Small intestine (tissue), 7 donors: ENCODE measurements at regions not wholly inside any gene's neighbourhood (a gene's known extent, or its start where the extent isn't known, plus 50 kb on each side); places are given as distances from the start of the nearest gene placed in this dataset.
A peak's percentile ranks its signal among the peaks of the same experiment; 100 is the strongest.

Source experiments
- DNase-seq, 2 donors: peaks; one replicate each; pipeline versions ENCODE4 v3.0.0 to v3.0.0-alpha.2; 2013
- FAIRE-seq: peaks from 2 replicates; lab custom pipeline; 2012; peaks lifted over from hg19 to GRCh38; lab: Jason Lieb, UNC
- H3K27ac ChIP-seq, 3 donors: one replicate each; pipeline ENCODE4 v1.5.1; 2013; ENCODE audit warnings: low read length in 2 of 3, mild to moderate bottlenecking in 2 of 3, control low read depth in 1 of 3, inconsistent platforms in 1 of 3, low read depth in 1 of 3, moderate library complexity in 1 of 3
- H3K27me3 ChIP-seq, 3 donors: one replicate each; pipeline ENCODE4 v1.6.1; 2013; ENCODE audit warnings: low read length in 3 of 3, inconsistent platforms in 1 of 3; ENCODE audit not compliant: control insufficient read depth in 3 of 3, insufficient read depth in 3 of 3
- H3K36me3 ChIP-seq, 3 donors: one replicate each; pipeline ENCODE4 v1.6.1; 2013; ENCODE audit warnings: low read length in 3 of 3, inconsistent platforms in 1 of 3, low read depth in 1 of 3, mild to moderate bottlenecking in 1 of 3, moderate library complexity in 1 of 3; ENCODE audit not compliant: control insufficient read depth in 3 of 3, insufficient read depth in 2 of 3
- H3K4me1 ChIP-seq, 3 donors: one replicate each; pipeline ENCODE4 v1.6.1; 2013; ENCODE audit warnings: low read length in 2 of 3, inconsistent platforms in 1 of 3, low read depth in 1 of 3, mild to moderate bottlenecking in 1 of 3, moderate library complexity in 1 of 3; ENCODE audit not compliant: control insufficient read depth in 3 of 3, insufficient read depth in 2 of 3
- H3K4me3 ChIP-seq, 3 donors: one replicate each; pipeline ENCODE4 v1.5.1; 2013; ENCODE audit warnings: low read length in 3 of 3, control low read depth in 1 of 3, inconsistent platforms in 1 of 3, low read depth in 1 of 3, mild to moderate bottlenecking in 1 of 3, moderate library complexity in 1 of 3
- H3K9me3 ChIP-seq, 2 donors: one replicate each; pipeline ENCODE4 v1.6.1; 2013; ENCODE audit warnings: low read depth in 1 of 2, low read length in 1 of 2; ENCODE audit not compliant: control insufficient read depth in 2 of 2, insufficient read depth in 1 of 2
- WGBS, 3 donors: extraction: QIAGEN DNeasy Blood & Tissue Kit; methylation state at CpG; one replicate each; pipeline ENCODE4 v1.1.7; 2013; 5-methylcytosine and 5-hydroxymethylcytosine counted together
- donor health status: healthy with polysubstance abuse.
- donor health status: control.
- donor health status: control.
- donor health status: Bipolar disorder and iron deficiency.
- donor health status: healthy.

DNA sequence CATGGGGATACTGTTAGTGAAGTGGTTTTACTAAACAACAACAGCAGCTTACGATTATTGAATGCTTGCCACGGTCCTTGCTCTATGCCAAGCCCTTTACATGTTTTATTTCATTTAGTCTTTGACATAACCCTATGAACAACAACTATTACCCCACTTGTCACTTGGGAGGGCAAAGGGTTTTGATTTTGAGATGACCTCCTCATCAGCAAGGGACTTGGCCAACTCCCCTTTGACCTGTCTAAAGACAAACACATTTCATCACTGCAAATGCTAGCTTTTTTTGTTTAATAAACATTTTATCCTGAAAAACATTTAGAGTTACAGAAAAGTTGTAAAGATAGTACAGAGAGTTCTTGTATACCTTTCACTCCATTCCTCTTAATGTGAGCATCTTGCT lies 152.5 kb upstream of the WNT4 start:
- Histone ChIP-seq H3K4me1 (peaks cover 0 to 3% (median 0%) of the 10 kb centered on the region in 3 donors), H3K36me3 (no peaks in the 10 kb centered on the region), H3K9me3 (peaks cover 0 to 2% of the 10 kb centered on the region in 2 donors), H3K4me3 (no peak overlapping the region), H3K27ac (no peak overlapping the region), H3K27me3 (peaks cover 0 to 14% (median 2%) of the 10 kb centered on the region in 3 donors)
- FAIRE-seq (no peak), DNase-seq (no peak)
- 68 to 80% (median 69%) methylated on average over 2 of the region's 2 CpGs for WGBS, 3 donors

DNA sequence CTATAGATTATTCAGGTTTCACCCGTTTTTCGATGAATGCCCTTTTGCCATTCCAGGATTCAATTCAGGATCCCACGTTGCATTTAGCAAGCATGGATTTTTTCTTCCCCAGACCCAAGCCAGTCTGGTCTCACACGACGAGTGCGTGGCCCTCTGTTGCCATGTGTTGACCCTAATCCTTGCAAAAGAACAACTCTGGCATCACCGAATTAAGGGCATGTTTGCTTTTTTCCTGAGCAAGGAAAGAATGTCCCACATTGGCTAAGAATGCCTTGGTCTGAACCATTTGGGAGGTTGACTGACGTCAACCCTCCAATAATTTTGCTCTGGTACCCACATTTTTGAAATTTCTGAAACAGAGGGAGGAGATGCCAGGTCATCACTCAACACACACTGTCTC lies 153.0 kb upstream of the WNT4 start:
- FAIRE-seq (no peak), DNase-seq (no peak)
- no peaks in the 10 kb centered on the region for H3K36me3 ChIP-seq
- H3K27ac ChIP-seq = peak overlapping the region in 1 of 3 donors; percentile 3
- peaks cover 0 to 2% of the 10 kb centered on the region in 2 donors for H3K9me3 ChIP-seq
- H3K4me3 ChIP-seq = no peak overlapping the region
- H3K27me3 ChIP-seq = peaks cover 0 to 12% (median 2%) of the 10 kb centered on the region in 3 donors
- H3K4me1 ChIP-seq = peaks cover 0 to 3% (median 0%) of the 10 kb centered on the region in 3 donors
- 74 to 86% (median 83%) methylated on average over 8 of the region's 8 CpGs for WGBS, 3 donors

DNA sequence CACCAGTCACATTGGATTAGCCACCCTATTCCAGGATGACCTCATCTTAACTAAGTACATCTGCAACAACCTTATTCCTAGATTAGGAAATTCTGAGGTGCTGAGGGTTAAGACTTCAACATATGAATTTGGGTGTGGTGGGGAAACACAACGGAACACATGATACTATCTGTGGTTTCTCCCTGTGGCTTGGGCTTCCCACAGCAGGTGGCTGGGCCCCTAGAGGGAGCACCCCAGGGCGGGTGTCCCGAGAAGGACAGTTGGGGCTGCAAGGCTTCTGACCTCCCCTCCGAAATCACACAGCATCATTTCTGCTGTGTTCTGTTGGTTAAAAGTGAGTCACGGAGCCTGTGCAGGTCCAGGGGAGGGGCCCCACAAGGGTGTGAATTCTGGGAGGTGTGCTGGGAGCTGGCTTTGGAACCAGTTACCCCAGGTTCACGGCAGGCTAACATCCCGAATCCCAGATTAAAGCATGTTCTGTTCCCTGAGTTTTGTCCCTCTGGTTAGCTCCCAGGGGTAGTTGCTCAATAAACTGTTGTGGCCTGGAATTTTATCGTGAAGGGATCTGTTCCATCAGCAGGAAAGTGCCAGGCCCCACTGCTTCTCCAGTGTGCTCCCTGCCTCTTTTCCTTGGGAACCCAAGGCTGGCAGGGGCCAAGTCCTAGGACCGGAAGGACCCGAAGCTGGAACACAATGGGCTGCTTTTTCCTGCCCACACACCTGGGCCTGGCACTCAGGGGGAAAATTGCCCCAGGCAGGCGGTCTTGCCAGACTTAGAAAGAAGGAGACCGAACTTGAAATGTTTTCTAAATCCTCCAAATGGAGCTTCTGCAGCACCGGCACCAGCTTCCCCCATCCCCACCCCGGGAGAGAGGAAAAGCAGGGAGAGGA lies 154.0 kb upstream of the WNT4 start:
- Histone ChIP-seq H3K36me3 (no peaks in the 10 kb centered on the region), H3K27ac (peak overlapping the region in 1 of 3 donors; percentile 53), H3K4me1 (peaks cover 0 to 1% (median 0%) of the 10 kb centered on the region in 3 donors), H3K4me3 (no peak overlapping the region), H3K27me3 (peaks cover 0 to 12% (median 2%) of the 10 kb centered on the region in 3 donors), H3K9me3 (peaks cover 0 to 2% of the 10 kb centered on the region in 2 donors)
- DNase-seq = no peak
- WGBS, 3 donors = 59 to 64% (median 59%) methylated on average over 14 of the region's 14 CpGs
- FAIRE-seq = no peak

DNA sequence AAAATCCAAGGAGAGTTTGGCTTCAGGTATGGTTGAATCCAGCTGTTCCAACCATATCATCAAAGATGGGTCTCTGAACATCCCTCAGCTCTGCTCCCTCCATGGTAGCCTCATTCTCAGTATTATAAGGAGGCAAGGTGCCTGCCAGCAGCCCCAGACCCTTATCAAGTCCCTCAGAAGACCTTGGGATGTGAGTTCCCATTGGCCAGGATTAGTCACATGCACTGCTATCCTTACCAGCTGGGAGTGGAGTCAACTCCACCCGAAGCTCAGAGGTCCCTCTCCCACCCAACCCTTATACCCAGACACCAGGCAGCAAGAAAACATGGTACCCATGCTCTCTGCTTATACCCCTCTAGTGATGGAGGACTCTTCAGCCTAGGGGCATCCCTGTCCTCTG lies 153.7 kb upstream of the ZBTB40 start:
- WGBS, 3 donors = 7 to 58% (median 26%) methylated on average over 1 of the region's 1 CpG
- Histone ChIP-seq H3K4me3 (no peak overlapping the region), H3K4me1 (no peaks in the 10 kb centered on the region), H3K9me3 (peaks cover 0 to 2% of the 10 kb centered on the region in 2 donors), H3K27me3 (peaks cover 0 to 12% (median 2%) of the 10 kb centered on the region in 3 donors), H3K27ac (no peak overlapping the region), H3K36me3 (no peaks in the 10 kb centered on the region)
- DNase-seq = no peak
- no peak for FAIRE-seq

DNA sequence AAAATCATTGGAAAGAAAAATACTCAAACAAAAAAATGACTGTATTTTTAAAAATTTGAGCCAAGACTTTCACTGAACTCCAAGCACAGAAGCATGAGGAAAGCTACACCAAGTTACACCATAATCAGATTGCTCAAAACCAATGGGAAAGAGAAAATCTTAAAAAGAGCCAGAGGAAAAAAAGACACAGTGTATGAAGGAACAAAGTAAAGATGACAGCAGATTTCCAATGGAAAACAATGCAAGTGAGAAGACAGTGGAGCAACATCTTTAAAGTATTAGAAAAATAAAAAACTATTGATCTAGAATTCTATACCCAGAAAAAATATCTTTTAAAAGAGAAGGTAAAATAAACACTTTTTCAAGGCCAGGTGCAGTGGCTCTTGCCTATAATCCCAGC lies 147.8 kb upstream of the ZBTB40 start:
- no peak overlapping the region for H3K27ac ChIP-seq
- no peaks in the 10 kb centered on the region for H3K4me1 ChIP-seq
- no peak for DNase-seq
- peaks cover 0 to 4% of the 10 kb centered on the region in 2 donors for H3K9me3 ChIP-seq
- H3K36me3 ChIP-seq = no peaks in the 10 kb centered on the region
- no peak for FAIRE-seq
- H3K27me3 ChIP-seq = peaks cover 0 to 2% (median 0%) of the 10 kb centered on the region in 3 donors
- H3K4me3 ChIP-seq = no peak overlapping the region

DNA sequence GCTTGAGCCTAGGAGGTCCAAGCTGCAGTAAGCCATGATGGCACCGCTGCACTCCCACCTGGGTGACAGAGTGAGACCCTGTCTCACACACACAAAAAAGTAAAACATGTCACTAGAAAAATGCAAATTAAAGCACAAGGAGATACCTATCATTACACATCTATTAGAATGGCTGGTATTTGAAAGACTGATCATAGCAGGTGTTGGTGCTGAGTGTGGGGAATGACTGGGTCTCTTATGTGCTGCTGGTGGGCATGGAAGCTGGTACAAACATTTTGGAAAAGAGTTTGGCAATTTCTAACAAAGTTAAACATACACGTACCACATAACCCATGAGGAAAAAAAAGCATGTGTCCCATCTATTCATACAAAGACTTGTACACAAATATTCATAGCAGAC lies 142.1 kb upstream of the ZBTB40 start:
- Histone ChIP-seq H3K36me3 (no peaks in the 10 kb centered on the region), H3K4me3 (no peak overlapping the region), H3K27me3 (peaks cover 0 to 4% (median 0%) of the 10 kb centered on the region in 3 donors), H3K4me1 (no peaks in the 10 kb centered on the region), H3K9me3 (no peaks in the 10 kb centered on the region), H3K27ac (no peak overlapping the region)
- DNase-seq (no peak), FAIRE-seq (no peak)
- 86 to 93% (median 86%) methylated on average over 2 of the region's 2 CpGs for WGBS, 3 donors

DNA sequence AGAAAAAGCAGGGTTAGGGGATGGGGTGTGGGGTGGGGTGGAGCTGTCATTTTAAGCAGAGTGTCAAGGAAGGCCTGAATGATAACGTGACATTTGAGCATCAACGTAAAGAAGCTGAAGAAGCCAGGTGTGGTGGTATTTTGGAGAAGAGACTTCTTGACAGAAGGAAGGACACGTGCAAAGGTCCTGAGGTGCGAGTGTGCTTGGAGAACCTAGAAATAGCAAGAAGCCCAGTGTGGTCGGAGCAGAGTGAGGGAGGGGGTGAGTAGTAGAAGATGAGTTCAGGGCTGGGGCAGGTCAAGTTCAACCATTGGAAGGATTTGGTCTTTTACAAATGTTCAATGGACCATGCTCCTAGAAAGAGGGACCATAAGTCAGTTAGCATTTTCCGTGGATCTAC lies 140.2 kb upstream of the ZBTB40 start:
- Histone ChIP-seq H3K9me3 (no peaks in the 10 kb centered on the region), H3K4me3 (no peak overlapping the region), H3K36me3 (no peaks in the 10 kb centered on the region), H3K27ac (no peak overlapping the region), H3K4me1 (no peaks in the 10 kb centered on the region), H3K27me3 (peaks cover 0 to 4% (median 0%) of the 10 kb centered on the region in 3 donors)
- DNase-seq (no peak), FAIRE-seq (no peak)
- 89 to 92% (median 91%) methylated on average over 6 of the region's 6 CpGs for WGBS, 3 donors

DNA sequence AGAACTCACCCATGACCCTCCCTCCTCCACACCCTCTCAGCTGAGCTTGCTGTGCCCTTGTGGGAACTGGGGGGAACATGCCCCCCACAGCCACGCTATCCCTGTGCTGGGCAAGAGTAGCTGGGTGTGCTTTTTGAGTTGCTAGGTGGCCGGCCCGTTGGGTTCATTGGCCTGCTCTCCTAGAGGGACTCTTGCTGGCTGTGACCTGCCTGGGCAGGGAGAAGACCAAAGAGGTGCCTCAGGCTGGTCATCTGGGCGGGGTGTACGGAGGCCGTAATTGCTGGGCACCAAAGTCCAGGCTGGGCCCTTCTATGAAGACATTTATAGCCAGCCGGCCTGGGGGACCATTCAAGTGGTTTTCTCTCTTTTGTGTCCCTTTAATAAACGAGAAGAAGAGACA lies 138.3 kb upstream of the ZBTB40 start:
- DNase-seq = no peak

More for the DNA sequence above, 138.3 kb upstream of the ZBTB40 start:
- no peaks in the 10 kb centered on the region for H3K9me3 ChIP-seq
- H3K4me1 ChIP-seq = no peaks in the 10 kb centered on the region
- H3K27ac ChIP-seq = no peak overlapping the region
- no peaks in the 10 kb centered on the region for H3K36me3 ChIP-seq
- H3K4me3 ChIP-seq = no peak overlapping the region
- no peak for FAIRE-seq
- 70 to 82% (median 80%) methylated on average over 8 of the region's 8 CpGs for WGBS, 3 donors
- peaks cover 0 to 11% (median 0%) of the 10 kb centered on the region in 3 donors for H3K27me3 ChIP-seq
